NCI-H82 treated with DMSO at 0.1 percent for 48 hours (cell line): ENCODE measurements at regions not wholly inside any gene's neighbourhood (a gene's known extent, or its start where the extent isn't known, plus 50 kb on each side); places are given as distances from the start of the nearest gene placed in this dataset.
"Not testable (repeated sequence)": the region's sequence is repeated elsewhere in the genome, so short reads cannot be mapped to it uniquely, and the experiment has no call there.

Source experiments
- DNase-seq: peaks from one replicate; lab custom pipeline; 2025; ENCODE audit not compliant: unreplicated experiment; lab: John Stamatoyannopoulos, UW

- no peak for DNase-seq
Observed at GRCh38 chr5:166710271-166710670, 1581.2 kb upstream of the WWC1 start.

GRCh38 chr5:166712447-166713185 is 1578.8 kb upstream of the WWC1 start:
- DNase-seq = no peak

GRCh38 chr5:166713295-166713694 is 1578.2 kb upstream of the WWC1 start:
- no peak for DNase-seq

GRCh38 chr5:166716856-166717492 is 1574.5 kb upstream of the WWC1 start:
- DNase-seq = no peak

- DNase-seq = no peak
Observed at GRCh38 chr5:166719991-166720390, 1571.5 kb upstream of the WWC1 start.

GRCh38 chr5:166722939-166723338 is 1568.5 kb upstream of the WWC1 start:
- no peak for DNase-seq

- no peak for DNase-seq
Observed at GRCh38 chr5:166724284-166724683, 1567.2 kb upstream of the WWC1 start.

GRCh38 chr5:166725593-166725992 is 1565.9 kb upstream of the WWC1 start:
- DNase-seq = no peak

- no peak for DNase-seq
Observed at GRCh38 chr5:166726406-166726805, 1565.0 kb upstream of the WWC1 start.

- DNase-seq = not testable (repeated sequence)
Observed at GRCh38 chr5:166742951-166743350, 1548.5 kb upstream of the WWC1 start.

- peak; percentile 5 for DNase-seq
Observed at GRCh38 chr5:166746506-166746905, 1544.9 kb upstream of the WWC1 start.

- DNase-seq = no peak
Observed at GRCh38 chr5:166750376-166750775, 1541.1 kb upstream of the WWC1 start.

- no peak for DNase-seq
Observed at GRCh38 chr5:166758151-166758550, 1533.3 kb upstream of the WWC1 start.

GRCh38 chr5:166767858-166768257 is 1523.6 kb upstream of the WWC1 start:
- peak; percentile 28 for DNase-seq

GRCh38 chr5:166768536-166768935 is 1522.9 kb upstream of the WWC1 start:
- DNase-seq = no peak

GRCh38 chr5:166772770-166773169 is 1518.7 kb upstream of the WWC1 start:
- DNase-seq = no peak

- DNase-seq = no peak
Observed at GRCh38 chr5:166781737-166782136, 1509.7 kb upstream of the WWC1 start.

GRCh38 chr5:166784545-166785078 is 1506.8 kb upstream of the WWC1 start:
- DNase-seq = no peak

- DNase-seq = no peak
Observed at GRCh38 chr5:166786178-166786577, 1505.3 kb upstream of the WWC1 start.

GRCh38 chr5:166786889-166787288 is 1504.6 kb upstream of the WWC1 start:
- DNase-seq = no peak

GRCh38 chr5:166788050-166788449 is 1503.4 kb upstream of the WWC1 start:
- no peak for DNase-seq

- no peak for DNase-seq
Observed at GRCh38 chr5:166795756-166796155, 1495.7 kb upstream of the WWC1 start.
